Astrocyte (in vitro differentiated cells and primary cell): ENCODE measurements at regions not wholly inside any gene's neighbourhood (a gene's known extent, or its start where the extent isn't known, plus 50 kb on each side); places are given as distances from the start of the nearest gene placed in this dataset.

ENCODE experiments used
- EZH2 ChIP-seq: IDR thresholded peaks from 2 replicates; pipeline ENCODE4 v1.6.1; 2012; ENCODE audit warnings: mild to moderate bottlenecking, low read length, inconsistent platforms; ENCODE audit not compliant: insufficient read depth
- TF ChIP-seq, protein P1 (sequence below): IDR thresholded peaks from 2 replicates; pipeline ENCODE4 v1.5.1; 2011; ENCODE audit warnings: low read depth, mild to moderate bottlenecking, inconsistent platforms, low read length, moderate library complexity; ENCODE audit not compliant: insufficient read depth

DNA sequence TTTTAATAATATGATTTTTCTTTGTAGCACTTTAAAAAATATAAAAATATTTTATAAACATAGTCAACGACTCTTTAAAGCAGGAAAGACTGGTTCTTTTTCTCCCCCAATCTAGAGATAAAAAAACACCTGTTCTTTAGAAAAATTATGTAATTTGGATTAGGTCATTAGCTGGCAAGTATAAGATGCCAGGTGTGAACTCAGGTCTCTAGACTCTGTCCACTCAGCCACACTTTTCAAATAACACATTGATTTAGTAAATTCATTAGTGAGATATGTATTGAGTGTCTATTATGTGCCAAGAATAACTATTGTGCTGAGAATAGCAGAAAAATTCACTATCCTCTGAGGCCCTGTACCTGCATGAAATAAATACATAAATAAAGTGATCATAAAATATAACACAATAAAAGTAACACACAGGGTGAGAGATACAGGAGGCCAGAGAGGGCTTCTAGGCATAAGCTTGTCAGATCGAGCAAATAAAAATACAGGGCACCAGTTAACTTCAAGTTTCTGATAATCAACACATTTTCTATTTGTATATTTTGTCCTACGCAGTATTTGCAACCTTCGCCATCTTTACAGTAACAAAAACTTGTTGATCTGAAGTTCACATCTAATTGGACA lies 867.1 kb upstream of the GBE1 start:
- TF ChIP-seq, protein P1, sequence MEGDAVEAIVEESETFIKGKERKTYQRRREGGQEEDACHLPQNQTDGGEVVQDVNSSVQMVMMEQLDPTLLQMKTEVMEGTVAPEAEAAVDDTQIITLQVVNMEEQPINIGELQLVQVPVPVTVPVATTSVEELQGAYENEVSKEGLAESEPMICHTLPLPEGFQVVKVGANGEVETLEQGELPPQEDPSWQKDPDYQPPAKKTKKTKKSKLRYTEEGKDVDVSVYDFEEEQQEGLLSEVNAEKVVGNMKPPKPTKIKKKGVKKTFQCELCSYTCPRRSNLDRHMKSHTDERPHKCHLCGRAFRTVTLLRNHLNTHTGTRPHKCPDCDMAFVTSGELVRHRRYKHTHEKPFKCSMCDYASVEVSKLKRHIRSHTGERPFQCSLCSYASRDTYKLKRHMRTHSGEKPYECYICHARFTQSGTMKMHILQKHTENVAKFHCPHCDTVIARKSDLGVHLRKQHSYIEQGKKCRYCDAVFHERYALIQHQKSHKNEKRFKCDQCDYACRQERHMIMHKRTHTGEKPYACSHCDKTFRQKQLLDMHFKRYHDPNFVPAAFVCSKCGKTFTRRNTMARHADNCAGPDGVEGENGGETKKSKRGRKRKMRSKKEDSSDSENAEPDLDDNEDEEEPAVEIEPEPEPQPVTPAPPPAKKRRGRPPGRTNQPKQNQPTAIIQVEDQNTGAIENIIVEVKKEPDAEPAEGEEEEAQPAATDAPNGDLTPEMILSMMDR, result no peak
- no peak for TF ChIP-seq EZH2
